ENCODE measurements at regions not wholly inside any gene's neighbourhood (a gene's known extent, or its start where the extent isn't known, plus 50 kb on each side); places are given as distances from the start of the nearest gene placed in this dataset.

DNA sequence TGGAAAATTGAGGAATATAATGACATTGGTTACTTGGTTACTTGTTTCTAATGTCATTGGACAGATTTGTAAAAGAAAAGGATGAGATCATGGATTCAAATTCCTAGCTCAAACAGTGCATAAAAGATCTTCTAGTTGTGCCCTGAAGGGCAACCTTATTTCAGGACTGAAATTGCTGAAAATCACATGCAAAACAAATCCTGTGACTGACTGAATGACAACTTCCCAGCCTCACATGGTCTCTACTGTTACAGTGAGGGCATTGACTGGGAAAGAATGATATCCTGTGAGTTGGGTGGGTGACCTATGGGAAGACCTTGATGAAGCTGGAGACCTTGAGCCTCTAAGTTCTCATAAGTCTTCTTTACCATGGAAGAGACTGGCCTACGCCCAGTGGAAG is 90.4 kb upstream of the HAAO start:
- Histone ChIP-seq H3K4me3 (no peak overlapping the region), H3K79me2 (replicated peaks; ENCODE audit: insufficient read depth) (no peaks in the 10 kb centered on the region), H3K36me3 (ENCODE audit: insufficient read depth) (no peaks in the 10 kb centered on the region), H3K27ac (ENCODE audit: low read depth) (no peak overlapping the region), H3K4me2 (no peak overlapping the region), H3F3A (replicated peaks; ENCODE audit: low read depth) (no peaks in the 10 kb centered on the region), H3K27me3 (ENCODE audit: insufficient read depth) (no peaks in the 10 kb centered on the region), H4K20me1 (replicated peaks; ENCODE audit: insufficient read depth) (no peaks in the 10 kb centered on the region), H2AFZ (no peak overlapping the region), H3K4me1 (ENCODE audit: insufficient read depth) (no peaks in the 10 kb centered on the region), H3K9me2 (ENCODE audit: insufficient read depth) (no peaks in the 10 kb centered on the region)
- Mint-ChIP-seq H3K36me3 (ENCODE audit: low read depth) (no peaks in the 10 kb centered on the region), H3K27me3 (ENCODE audit: insufficient read depth, low read depth, poor library complexity) (peaks cover 4% of the 10 kb centered on the region), H3K27ac (no peak overlapping the region), H3K9me3 (no peaks in the 10 kb centered on the region), H3K4me3 (no peak overlapping the region), H3K4me1 (peaks cover 3% of the 10 kb centered on the region; the same call in 2 of the 3 replicates)
- TF ChIP-seq CREB1 (CRISPR knock-in tag; IDR thresholded peaks at IDR 0.05; ENCODE audit: low read depth), result no peak
- no peak for TF ChIP-seq ZNF331 (CRISPR knock-in tag; IDR thresholded peaks at IDR 0.05; ENCODE audit: low read depth)
- no peak for TF ChIP-seq JUNB (IDR thresholded peaks at IDR 0.05; ENCODE audit: unreplicated experiment)
- TF ChIP-seq POLR2AphosphoS5 (IDR thresholded peaks at IDR 0.05; ENCODE audit: low read depth), result no peak
- no peak for TF ChIP-seq ZNF114 (CRISPR knock-in tag; IDR thresholded peaks at IDR 0.05)
- TF ChIP-seq ZNF462 (CRISPR knock-in tag; IDR thresholded peaks at IDR 0.05), result no peak
- no peak for TF ChIP-seq EZH2phosphoT487 (IDR thresholded peaks at IDR 0.05; ENCODE audit: unreplicated experiment)
- no peak for TF ChIP-seq EZH2 (IDR thresholded peaks at IDR 0.05; ENCODE audit: low read depth, unreplicated experiment)
- TF ChIP-seq NANOG (IDR thresholded peaks at IDR 0.05; ENCODE audit: borderline replicate concordance), result no peak
- TF ChIP-seq CTCF (conservative IDR thresholded peaks at IDR 0.05; ENCODE audit: low read depth in 2 of 2), result no peak
- TF ChIP-seq, protein P1, sequence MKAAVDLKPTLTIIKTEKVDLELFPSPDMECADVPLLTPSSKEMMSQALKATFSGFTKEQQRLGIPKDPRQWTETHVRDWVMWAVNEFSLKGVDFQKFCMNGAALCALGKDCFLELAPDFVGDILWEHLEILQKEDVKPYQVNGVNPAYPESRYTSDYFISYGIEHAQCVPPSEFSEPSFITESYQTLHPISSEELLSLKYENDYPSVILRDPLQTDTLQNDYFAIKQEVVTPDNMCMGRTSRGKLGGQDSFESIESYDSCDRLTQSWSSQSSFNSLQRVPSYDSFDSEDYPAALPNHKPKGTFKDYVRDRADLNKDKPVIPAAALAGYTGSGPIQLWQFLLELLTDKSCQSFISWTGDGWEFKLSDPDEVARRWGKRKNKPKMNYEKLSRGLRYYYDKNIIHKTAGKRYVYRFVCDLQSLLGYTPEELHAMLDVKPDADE (IDR thresholded peaks at IDR 0.05), result no peak
- TF ChIP-seq, protein P2, sequence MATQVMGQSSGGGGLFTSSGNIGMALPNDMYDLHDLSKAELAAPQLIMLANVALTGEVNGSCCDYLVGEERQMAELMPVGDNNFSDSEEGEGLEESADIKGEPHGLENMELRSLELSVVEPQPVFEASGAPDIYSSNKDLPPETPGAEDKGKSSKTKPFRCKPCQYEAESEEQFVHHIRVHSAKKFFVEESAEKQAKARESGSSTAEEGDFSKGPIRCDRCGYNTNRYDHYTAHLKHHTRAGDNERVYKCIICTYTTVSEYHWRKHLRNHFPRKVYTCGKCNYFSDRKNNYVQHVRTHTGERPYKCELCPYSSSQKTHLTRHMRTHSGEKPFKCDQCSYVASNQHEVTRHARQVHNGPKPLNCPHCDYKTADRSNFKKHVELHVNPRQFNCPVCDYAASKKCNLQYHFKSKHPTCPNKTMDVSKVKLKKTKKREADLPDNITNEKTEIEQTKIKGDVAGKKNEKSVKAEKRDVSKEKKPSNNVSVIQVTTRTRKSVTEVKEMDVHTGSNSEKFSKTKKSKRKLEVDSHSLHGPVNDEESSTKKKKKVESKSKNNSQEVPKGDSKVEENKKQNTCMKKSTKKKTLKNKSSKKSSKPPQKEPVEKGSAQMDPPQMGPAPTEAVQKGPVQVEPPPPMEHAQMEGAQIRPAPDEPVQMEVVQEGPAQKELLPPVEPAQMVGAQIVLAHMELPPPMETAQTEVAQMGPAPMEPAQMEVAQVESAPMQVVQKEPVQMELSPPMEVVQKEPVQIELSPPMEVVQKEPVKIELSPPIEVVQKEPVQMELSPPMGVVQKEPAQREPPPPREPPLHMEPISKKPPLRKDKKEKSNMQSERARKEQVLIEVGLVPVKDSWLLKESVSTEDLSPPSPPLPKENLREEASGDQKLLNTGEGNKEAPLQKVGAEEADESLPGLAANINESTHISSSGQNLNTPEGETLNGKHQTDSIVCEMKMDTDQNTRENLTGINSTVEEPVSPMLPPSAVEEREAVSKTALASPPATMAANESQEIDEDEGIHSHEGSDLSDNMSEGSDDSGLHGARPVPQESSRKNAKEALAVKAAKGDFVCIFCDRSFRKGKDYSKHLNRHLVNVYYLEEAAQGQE (IDR thresholded peaks at IDR 0.05; ENCODE audit: unreplicated experiment), result no peak
- no peak for TF ChIP-seq STAT1 (IDR thresholded peaks at IDR 0.05; ENCODE audit: unreplicated experiment)
- no peak for ATAC-seq
- no peak for DNase-seq (ENCODE audit: low spot score)

All from GM23338 (cell line).